ENCODE measurements at regions not wholly inside any gene's neighbourhood (a gene's known extent, or its start where the extent isn't known, plus 50 kb on each side); places are given as distances from the start of the nearest gene placed in this dataset.
"Not testable (repeated sequence)": the region's sequence is repeated elsewhere in the genome, so short reads cannot be mapped to it uniquely, and the experiment has no call there.

GRCh38 chr2:16068552-16068940 lies 128.2 kb downstream of the MYCN start:
- Histone ChIP-seq H3K9me3 (ENCODE audit: low read length) (no peaks in the 10 kb centered on the region), H3K4me1 (ENCODE audit: insufficient read depth, low read length) (no peaks in the 10 kb centered on the region), H3K4me3 (ENCODE audit: low read depth in 1 of 2, low read length in 2 of 2) (no peak overlapping the region), H3K36me3 (ENCODE audit: insufficient read depth, low read length) (no peaks in the 10 kb centered on the region), H3K27ac (ENCODE audit: low read depth, low read length) (no peak overlapping the region), H3K9ac (ENCODE audit: low read length) (no peak overlapping the region), H3K27me3 (ENCODE audit: control insufficient read depth in 1 of 2, insufficient read depth in 2 of 2, low read length in 2 of 2) (no peaks in the 10 kb centered on the region)

- Histone ChIP-seq H3K9ac (ENCODE audit: low read length) (no peak overlapping the region), H3K9me3 (ENCODE audit: low read length) (no peaks in the 10 kb centered on the region), H3K4me1 (ENCODE audit: insufficient read depth, low read length) (no peaks in the 10 kb centered on the region), H3K27ac (ENCODE audit: low read depth, low read length) (no peak overlapping the region), H3K4me3 (ENCODE audit: low read depth in 1 of 2, low read length in 2 of 2) (no peak overlapping the region), H3K27me3 (ENCODE audit: control insufficient read depth in 1 of 2, insufficient read depth in 2 of 2, low read length in 2 of 2) (no peaks in the 10 kb centered on the region), H3K36me3 (ENCODE audit: insufficient read depth, low read length) (no peaks in the 10 kb centered on the region)
Measured at GRCh38 chr2:16067866-16068551, 127.7 kb downstream of the MYCN start.

- no peak overlapping the region for H3K9ac ChIP-seq (ENCODE audit: low read length)
- no peaks in the 10 kb centered on the region for H3K36me3 ChIP-seq (ENCODE audit: insufficient read depth, low read length)
- no peak overlapping the region for H3K4me3 ChIP-seq (ENCODE audit: low read depth in 1 of 2, low read length in 2 of 2)
- H3K9me3 ChIP-seq (ENCODE audit: low read length), result no peaks in the 10 kb centered on the region
- no peaks in the 10 kb centered on the region for H3K27me3 ChIP-seq (ENCODE audit: control insufficient read depth in 1 of 2, insufficient read depth in 2 of 2, low read length in 2 of 2)
- H3K27ac ChIP-seq (ENCODE audit: low read depth, low read length), result no peak overlapping the region
- no peaks in the 10 kb centered on the region for H3K4me1 ChIP-seq (ENCODE audit: insufficient read depth, low read length)
Measured at GRCh38 chr2:16067444-16067843, 127.1 kb downstream of the MYCN start.

- Histone ChIP-seq H3K4me3 (ENCODE audit: low read depth in 1 of 2, low read length in 2 of 2) (no peak overlapping the region), H3K4me1 (ENCODE audit: insufficient read depth, low read length) (no peaks in the 10 kb centered on the region), H3K36me3 (ENCODE audit: insufficient read depth, low read length) (no peaks in the 10 kb centered on the region), H3K9ac (ENCODE audit: low read length) (no peak overlapping the region), H3K27ac (ENCODE audit: low read depth, low read length) (no peak overlapping the region), H3K9me3 (ENCODE audit: low read length) (no peaks in the 10 kb centered on the region), H3K27me3 (ENCODE audit: control insufficient read depth in 1 of 2, insufficient read depth in 2 of 2, low read length in 2 of 2) (no peaks in the 10 kb centered on the region)
Measured at GRCh38 chr2:16067037-16067406, 126.7 kb downstream of the MYCN start.

GRCh38 chr2:16066261-16067036 lies 126.1 kb downstream of the MYCN start:
- no peaks in the 10 kb centered on the region for H3K36me3 ChIP-seq (ENCODE audit: insufficient read depth, low read length)
- no peak overlapping the region for H3K9ac ChIP-seq (ENCODE audit: low read length)
- H3K9me3 ChIP-seq (ENCODE audit: low read length), result no peaks in the 10 kb centered on the region
- H3K4me3 ChIP-seq (ENCODE audit: low read depth in 1 of 2, low read length in 2 of 2), result no peak overlapping the region
- H3K4me1 ChIP-seq (ENCODE audit: insufficient read depth, low read length), result no peaks in the 10 kb centered on the region
- H3K27me3 ChIP-seq (ENCODE audit: control insufficient read depth in 1 of 2, insufficient read depth in 2 of 2, low read length in 2 of 2), result no peaks in the 10 kb centered on the region
- no peak overlapping the region for H3K27ac ChIP-seq (ENCODE audit: low read depth, low read length)

GRCh38 chr2:16065272-16066069 lies 125.1 kb downstream of the MYCN start:
- H3K4me1 ChIP-seq (ENCODE audit: insufficient read depth, low read length); H3K9me3 ChIP-seq (ENCODE audit: low read length); H3K9ac ChIP-seq (ENCODE audit: low read length); H3K27me3 ChIP-seq (ENCODE audit: control insufficient read depth in 1 of 2, insufficient read depth in 2 of 2, low read length in 2 of 2); H3K27ac ChIP-seq (ENCODE audit: low read depth, low read length); H3K36me3 ChIP-seq (ENCODE audit: insufficient read depth, low read length); H3K4me3 ChIP-seq (ENCODE audit: low read depth in 1 of 2, low read length in 2 of 2): not testable (repeated sequence)

- no peaks in the 10 kb centered on the region for H3K9me3 ChIP-seq (ENCODE audit: low read length)
- no peak overlapping the region for H3K9ac ChIP-seq (ENCODE audit: low read length)
- H3K36me3 ChIP-seq (ENCODE audit: insufficient read depth, low read length), result no peaks in the 10 kb centered on the region
Measured at GRCh38 chr2:16064745-16065144, 124.4 kb downstream of the MYCN start.

GRCh38 chr2:16063955-16064633 lies 123.7 kb downstream of the MYCN start:
- Histone ChIP-seq H3K4me1 (ENCODE audit: insufficient read depth, low read length) (no peaks in the 10 kb centered on the region), H3K36me3 (ENCODE audit: insufficient read depth, low read length) (no peaks in the 10 kb centered on the region), H3K27me3 (ENCODE audit: control insufficient read depth in 1 of 2, insufficient read depth in 2 of 2, low read length in 2 of 2) (no peaks in the 10 kb centered on the region), H3K9ac (ENCODE audit: low read length) (no peak overlapping the region), H3K27ac (ENCODE audit: low read depth, low read length) (no peak overlapping the region), H3K4me3 (ENCODE audit: low read depth in 1 of 2, low read length in 2 of 2) (no peak overlapping the region), H3K9me3 (ENCODE audit: low read length) (no peaks in the 10 kb centered on the region)

More at GRCh38 chr2:16064745-16065144, 124.4 kb downstream of the MYCN start:
- Histone ChIP-seq H3K4me3 (ENCODE audit: low read depth in 1 of 2, low read length in 2 of 2) (no peak overlapping the region), H3K27me3 (ENCODE audit: control insufficient read depth in 1 of 2, insufficient read depth in 2 of 2, low read length in 2 of 2) (no peaks in the 10 kb centered on the region), H3K4me1 (ENCODE audit: insufficient read depth, low read length) (no peaks in the 10 kb centered on the region), H3K27ac (ENCODE audit: low read depth, low read length) (no peak overlapping the region)

GRCh38 chr2:16063251-16063850 lies 123.0 kb downstream of the MYCN start:
- no peak overlapping the region for H3K27ac ChIP-seq (ENCODE audit: low read depth, low read length)
- no peaks in the 10 kb centered on the region for H3K27me3 ChIP-seq (ENCODE audit: control insufficient read depth in 1 of 2, insufficient read depth in 2 of 2, low read length in 2 of 2)
- H3K4me3 ChIP-seq (ENCODE audit: low read depth in 1 of 2, low read length in 2 of 2), result no peak overlapping the region
- no peak overlapping the region for H3K9ac ChIP-seq (ENCODE audit: low read length)
- H3K9me3 ChIP-seq (ENCODE audit: low read length), result no peaks in the 10 kb centered on the region
- no peaks in the 10 kb centered on the region for H3K4me1 ChIP-seq (ENCODE audit: insufficient read depth, low read length)
- no peaks in the 10 kb centered on the region for H3K36me3 ChIP-seq (ENCODE audit: insufficient read depth, low read length)

- Histone ChIP-seq H3K36me3 (ENCODE audit: insufficient read depth, low read length) (no peaks in the 10 kb centered on the region), H3K4me1 (ENCODE audit: insufficient read depth, low read length) (no peaks in the 10 kb centered on the region), H3K27ac (ENCODE audit: low read depth, low read length) (no peak overlapping the region), H3K9me3 (ENCODE audit: low read length) (no peaks in the 10 kb centered on the region), H3K27me3 (ENCODE audit: control insufficient read depth in 1 of 2, insufficient read depth in 2 of 2, low read length in 2 of 2) (no peaks in the 10 kb centered on the region), H3K4me3 (ENCODE audit: low read depth in 1 of 2, low read length in 2 of 2) (no peak overlapping the region), H3K9ac (ENCODE audit: low read length) (no peak overlapping the region)
Measured at GRCh38 chr2:16062471-16063250, 122.3 kb downstream of the MYCN start.
